ENCODE measurements at regions not wholly inside any gene's neighbourhood (a gene's known extent, or its start where the extent isn't known, plus 50 kb on each side); places are given as distances from the start of the nearest gene placed in this dataset.
A peak's percentile ranks its signal among the peaks of the same experiment; 100 is the strongest.

DNA sequence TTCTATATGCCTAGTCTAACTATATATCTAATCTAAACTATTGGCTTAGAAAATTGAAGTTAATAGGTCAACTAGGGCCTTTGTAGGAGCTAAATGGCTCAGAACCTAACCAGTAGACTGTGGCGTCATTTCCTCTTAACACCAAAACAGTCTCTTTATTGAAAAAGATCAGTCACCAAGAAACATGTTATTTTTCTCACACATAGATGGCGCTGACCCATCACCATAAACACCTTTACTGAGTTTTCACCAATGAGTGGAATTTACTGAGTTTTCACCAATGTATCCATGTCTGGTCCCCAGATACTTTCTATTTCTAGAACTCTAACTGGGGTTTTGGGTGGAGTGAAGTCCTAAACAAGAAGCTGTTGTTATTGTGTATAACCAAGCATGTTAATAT, 636.0 kb downstream of the BCKDHB start:
- no peak overlapping the region for H3K4me3 ChIP-seq
- H3K27ac ChIP-seq = no peak overlapping the region
- no peak for DNase-seq (ENCODE audit: low spot score)
- TF ChIP-seq CTCF (IDR thresholded peaks at IDR 0.05) = peak; percentile 37

GRCh38 chr6:80733641-80734040, 627.2 kb downstream of the BCKDHB start:
- no peak overlapping the region for H3K27ac ChIP-seq
- DNase-seq (ENCODE audit: low spot score) = no peak
- H3K4me3 ChIP-seq = no peak overlapping the region
- no peak for TF ChIP-seq CTCF (IDR thresholded peaks at IDR 0.05)

DNA sequence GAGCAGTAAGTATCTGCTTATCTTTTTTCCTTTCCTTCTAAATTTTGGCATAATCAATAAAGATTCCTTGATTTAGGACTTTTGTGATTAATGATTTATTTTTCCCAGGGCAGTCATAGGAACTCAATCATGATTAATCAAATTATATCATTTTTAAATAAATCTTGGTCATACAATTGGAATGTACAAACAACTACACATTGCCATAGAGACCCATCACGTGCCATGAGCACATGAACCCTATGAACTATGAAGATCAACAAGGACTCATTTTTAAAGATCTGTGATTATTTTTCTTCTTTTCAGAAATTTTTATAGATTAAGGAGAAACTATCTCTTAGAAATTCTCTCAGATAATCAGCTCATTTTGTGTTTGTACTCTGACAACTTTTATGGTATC, 622.4 kb downstream of the BCKDHB start:
- no peak for TF ChIP-seq CTCF (IDR thresholded peaks at IDR 0.05)
- no peak overlapping the region for H3K27ac ChIP-seq
- no peak for DNase-seq (ENCODE audit: low spot score)
- no peak overlapping the region for H3K4me3 ChIP-seq

- TF ChIP-seq CTCF (IDR thresholded peaks at IDR 0.05) = no peak
- Histone ChIP-seq H3K4me3 (no peak overlapping the region), H3K27ac (no peak overlapping the region)
- no peak for DNase-seq (ENCODE audit: low spot score)
These were observed 621.8 kb downstream of the BCKDHB start for GRCh38 chr6:80728101-80728750.

DNA sequence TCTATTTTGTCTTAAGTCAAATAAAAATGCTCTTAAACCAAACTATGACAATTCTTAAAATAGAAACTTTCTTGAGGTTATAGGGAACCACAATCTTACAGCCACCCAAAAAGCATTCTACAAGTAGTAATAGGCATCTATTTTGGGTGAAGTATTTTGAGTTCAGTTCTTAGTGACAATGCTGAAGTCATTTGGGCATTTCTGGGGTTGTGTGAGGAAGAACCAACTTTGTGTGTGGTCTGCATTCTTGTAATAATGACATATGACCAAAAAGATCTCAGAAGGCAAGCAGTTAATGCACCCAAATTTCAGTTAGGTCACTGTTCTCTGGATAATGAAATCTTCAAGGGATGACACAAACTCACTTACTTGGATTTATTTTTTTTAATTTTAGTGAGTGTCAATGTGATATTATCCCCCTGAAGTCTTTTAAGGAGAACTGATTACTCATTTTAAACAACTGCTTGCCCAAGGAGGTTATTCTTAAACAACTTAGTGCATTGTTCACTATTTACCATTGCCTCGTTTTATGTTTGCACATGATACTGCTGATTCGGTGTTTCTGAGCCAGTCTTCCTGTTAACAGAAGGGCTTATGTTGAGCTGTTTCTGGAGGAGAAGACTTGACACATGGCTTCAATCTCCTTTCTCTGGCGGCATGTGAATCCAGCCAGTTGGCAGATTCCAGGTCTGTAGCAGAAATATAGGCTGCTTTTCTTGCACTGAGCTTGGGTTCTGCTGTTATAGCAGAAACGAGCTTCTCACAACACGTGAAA, 618.9 kb downstream of the BCKDHB start:
- H3K4me3 ChIP-seq = no peak overlapping the region
- TF ChIP-seq CTCF (IDR thresholded peaks at IDR 0.05) = no peak
- DNase-seq (ENCODE audit: low spot score) = no peak
- H3K27ac ChIP-seq = no peak overlapping the region

- no peak for DNase-seq (ENCODE audit: low spot score)
- H3K4me3 ChIP-seq = no peak overlapping the region
- H3K27ac ChIP-seq = no peak overlapping the region
- no peak for TF ChIP-seq CTCF (IDR thresholded peaks at IDR 0.05)
These were observed 614.4 kb downstream of the BCKDHB start for GRCh38 chr6:80720824-80721223.

DNA sequence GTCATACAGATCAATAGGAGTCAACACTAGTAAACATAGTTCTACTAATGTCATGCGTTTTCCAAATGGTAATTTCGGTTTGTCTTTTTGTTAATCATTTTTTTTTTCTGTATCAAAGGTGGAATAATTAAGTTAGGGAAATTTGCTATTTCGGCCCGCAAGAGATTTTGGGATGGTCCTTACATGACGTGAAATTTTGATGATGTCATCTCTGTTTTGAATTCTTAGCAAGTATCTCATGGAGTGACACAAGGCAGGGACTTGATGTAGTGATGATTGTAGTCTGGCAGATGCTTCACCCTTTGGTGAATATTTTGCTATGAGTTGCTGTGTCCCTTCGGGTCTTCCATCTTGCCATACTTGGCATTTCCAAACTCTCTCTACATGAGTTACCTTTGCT, 608.0 kb downstream of the BCKDHB start:
- no peak for TF ChIP-seq CTCF (IDR thresholded peaks at IDR 0.05)
- Histone ChIP-seq H3K27ac (no peak overlapping the region), H3K4me3 (no peak overlapping the region)
- no peak for DNase-seq (ENCODE audit: low spot score)
